ENCODE measurements at regions not wholly inside any gene's neighbourhood (a gene's known extent, or its start where the extent isn't known, plus 50 kb on each side); places are given as distances from the start of the nearest gene placed in this dataset.

- H3K79me2 ChIP-seq (ENCODE audit: insufficient read depth, low read length): no peaks in the 10 kb centered on the region
- H3F3A ChIP-seq (ENCODE audit: insufficient read depth): no peaks in the 10 kb centered on the region
- H3K27me3 ChIP-seq (ENCODE audit: low read length): no peaks in the 10 kb centered on the region
- H4K20me1 ChIP-seq (ENCODE audit: low read depth, low read length): no peaks in the 10 kb centered on the region
- H3K9me3 ChIP-seq (ENCODE audit: insufficient read depth, low read length): no peaks in the 10 kb centered on the region
- no peaks in the 10 kb centered on the region for H3K9me2 ChIP-seq (replicated peaks; ENCODE audit: insufficient read depth, low read length)
- H2AFZ ChIP-seq (ENCODE audit: low read depth, low read length, severe bottlenecking): no peak overlapping the region
- no peak for TF ChIP-seq CTCF (IDR thresholded peaks at IDR 0.05; ENCODE audit: insufficient read depth, low read length, poor library complexity, severe bottlenecking)
- no peak for TF ChIP-seq EZH2phosphoT487 (conservative IDR thresholded peaks at IDR 0.05; ENCODE audit: low read length)
- H3K27ac ChIP-seq (ENCODE audit: low read depth, low read length): no peak overlapping the region
- no peaks in the 10 kb centered on the region for H3K36me3 ChIP-seq (ENCODE audit: low read length)
- no peak overlapping the region for H3K4me2 ChIP-seq (ENCODE audit: low read depth, low read length, poor library complexity, severe bottlenecking)
- no peak overlapping the region for H3K4me3 ChIP-seq (ENCODE audit: insufficient read depth, low read length, poor library complexity, severe bottlenecking)
- no peak overlapping the region for H3K9ac ChIP-seq (ENCODE audit: low read length)
These were observed 873.7 kb downstream of the NXPH1 start for GRCh38 chr7:9307131-9307530.

- H3K79me2 ChIP-seq (ENCODE audit: insufficient read depth, low read length): no peaks in the 10 kb centered on the region
- no peak overlapping the region for H3K4me2 ChIP-seq (ENCODE audit: low read depth, low read length, poor library complexity, severe bottlenecking)
- no peak overlapping the region for H3K27ac ChIP-seq (ENCODE audit: low read depth, low read length)
- H3K27me3 ChIP-seq (ENCODE audit: low read length): no peaks in the 10 kb centered on the region
- no peaks in the 10 kb centered on the region for H3K9me3 ChIP-seq (ENCODE audit: insufficient read depth, low read length)
- H4K20me1 ChIP-seq (ENCODE audit: low read depth, low read length): no peaks in the 10 kb centered on the region
- H3K9ac ChIP-seq (ENCODE audit: low read length): no peak overlapping the region
- no peaks in the 10 kb centered on the region for H3K9me2 ChIP-seq (replicated peaks; ENCODE audit: insufficient read depth, low read length)
- H3K36me3 ChIP-seq (ENCODE audit: low read length): no peaks in the 10 kb centered on the region
- TF ChIP-seq CTCF (IDR thresholded peaks at IDR 0.05; ENCODE audit: insufficient read depth, low read length, poor library complexity, severe bottlenecking): no peak
- no peak for TF ChIP-seq EZH2phosphoT487 (conservative IDR thresholded peaks at IDR 0.05; ENCODE audit: low read length)
- H2AFZ ChIP-seq (ENCODE audit: low read depth, low read length, severe bottlenecking): no peak overlapping the region
- no peak overlapping the region for H3K4me3 ChIP-seq (ENCODE audit: insufficient read depth, low read length, poor library complexity, severe bottlenecking)
- H3F3A ChIP-seq (ENCODE audit: insufficient read depth): no peaks in the 10 kb centered on the region
These were observed 891.1 kb downstream of the NXPH1 start for GRCh38 chr7:9324513-9324912.

- no peak for TF ChIP-seq CTCF (IDR thresholded peaks at IDR 0.05; ENCODE audit: insufficient read depth, low read length, poor library complexity, severe bottlenecking)
- no peak for TF ChIP-seq EZH2phosphoT487 (conservative IDR thresholded peaks at IDR 0.05; ENCODE audit: low read length)
- Histone ChIP-seq H3K9me3 (ENCODE audit: insufficient read depth, low read length) (no peaks in the 10 kb centered on the region), H3K36me3 (ENCODE audit: low read length) (no peaks in the 10 kb centered on the region), H3K4me2 (ENCODE audit: low read depth, low read length, poor library complexity, severe bottlenecking) (no peak overlapping the region), H3F3A (ENCODE audit: insufficient read depth) (no peaks in the 10 kb centered on the region), H3K9me2 (replicated peaks; ENCODE audit: insufficient read depth, low read length) (no peaks in the 10 kb centered on the region), H2AFZ (ENCODE audit: low read depth, low read length, severe bottlenecking) (no peak overlapping the region), H3K27ac (ENCODE audit: low read depth, low read length) (no peak overlapping the region), H3K27me3 (ENCODE audit: low read length) (no peaks in the 10 kb centered on the region), H3K79me2 (ENCODE audit: insufficient read depth, low read length) (no peaks in the 10 kb centered on the region), H3K4me3 (ENCODE audit: insufficient read depth, low read length, poor library complexity, severe bottlenecking) (no peak overlapping the region), H4K20me1 (ENCODE audit: low read depth, low read length) (no peaks in the 10 kb centered on the region), H3K9ac (ENCODE audit: low read length) (no peak overlapping the region)
These were observed 894.9 kb downstream of the NXPH1 start for GRCh38 chr7:9328296-9328695.

- H3K9me2 ChIP-seq (replicated peaks; ENCODE audit: insufficient read depth, low read length): no peaks in the 10 kb centered on the region
- H3K4me2 ChIP-seq (ENCODE audit: low read depth, low read length, poor library complexity, severe bottlenecking): no peak overlapping the region
- H3K9ac ChIP-seq (ENCODE audit: low read length): no peak overlapping the region
- H4K20me1 ChIP-seq (ENCODE audit: low read depth, low read length): no peaks in the 10 kb centered on the region
- no peaks in the 10 kb centered on the region for H3K27me3 ChIP-seq (ENCODE audit: low read length)
- no peaks in the 10 kb centered on the region for H3F3A ChIP-seq (ENCODE audit: insufficient read depth)
- no peaks in the 10 kb centered on the region for H3K79me2 ChIP-seq (ENCODE audit: insufficient read depth, low read length)
- H2AFZ ChIP-seq (ENCODE audit: low read depth, low read length, severe bottlenecking): no peak overlapping the region
- no peak overlapping the region for H3K4me3 ChIP-seq (ENCODE audit: insufficient read depth, low read length, poor library complexity, severe bottlenecking)
- H3K27ac ChIP-seq (ENCODE audit: low read depth, low read length): no peak overlapping the region
- no peak for TF ChIP-seq EZH2phosphoT487 (conservative IDR thresholded peaks at IDR 0.05; ENCODE audit: low read length)
- no peaks in the 10 kb centered on the region for H3K36me3 ChIP-seq (ENCODE audit: low read length)
- H3K9me3 ChIP-seq (ENCODE audit: insufficient read depth, low read length): no peaks in the 10 kb centered on the region
These were observed 916.2 kb downstream of the NXPH1 start for GRCh38 chr7:9349625-9350024.
